Right renal cortex interstitium (tissue), 3 donors: ENCODE measurements at regions not wholly inside any gene's neighbourhood (a gene's known extent, or its start where the extent isn't known, plus 50 kb on each side); places are given as distances from the start of the nearest gene placed in this dataset.

ENCODE experiments used
- DNase-seq, 3 donors: peaks; one replicate each; pipeline ENCODE4 v3.0.0-alpha.2; 2013; ENCODE audit warnings: low read depth in 3 of 3, low spot score in 2 of 3

GRCh38 chr2:200170221-200170620 is 136.3 kb upstream of the SPATS2L start:
- no peak for DNase-seq

- no peak for DNase-seq
Measured at GRCh38 chr2:200171731-200172482, 134.6 kb upstream of the SPATS2L start.

GRCh38 chr2:200172521-200172920 is 134.0 kb upstream of the SPATS2L start:
- DNase-seq = no peak

GRCh38 chr2:200172944-200173581 is 133.4 kb upstream of the SPATS2L start:
- no peak for DNase-seq

GRCh38 chr2:200173691-200174090 is 132.8 kb upstream of the SPATS2L start:
- no peak for DNase-seq

- DNase-seq = no peak
Measured at GRCh38 chr2:200174433-200175216, 131.9 kb upstream of the SPATS2L start.

- no peak for DNase-seq
Measured at GRCh38 chr2:200177971-200178911, 128.3 kb upstream of the SPATS2L start.

- DNase-seq = no peak
Measured at GRCh38 chr2:200179151-200179550, 127.3 kb upstream of the SPATS2L start.

GRCh38 chr2:200180943-200181342 is 125.5 kb upstream of the SPATS2L start:
- no peak for DNase-seq

GRCh38 chr2:200181755-200182154 is 124.7 kb upstream of the SPATS2L start:
- no peak for DNase-seq

- DNase-seq = no peak
Measured at GRCh38 chr2:200184748-200185627, 121.5 kb upstream of the SPATS2L start.

- no peak for DNase-seq
Measured at GRCh38 chr2:200185628-200186000, 120.9 kb upstream of the SPATS2L start.

GRCh38 chr2:200186002-200186401 is 120.5 kb upstream of the SPATS2L start:
- DNase-seq = no peak

- DNase-seq = no peak
Measured at GRCh38 chr2:200188876-200189275, 117.6 kb upstream of the SPATS2L start.

GRCh38 chr2:200189964-200190363 is 116.5 kb upstream of the SPATS2L start:
- DNase-seq = no peak

GRCh38 chr2:200193331-200193730 is 113.2 kb upstream of the SPATS2L start:
- no peak for DNase-seq

- DNase-seq = no peak
Measured at GRCh38 chr2:200193791-200194190, 112.7 kb upstream of the SPATS2L start.

GRCh38 chr2:200194746-200195145 is 111.7 kb upstream of the SPATS2L start:
- no peak for DNase-seq

GRCh38 chr2:200199005-200199404 is 107.5 kb upstream of the SPATS2L start:
- no peak for DNase-seq
